HG03378 (cell line): ENCODE measurements at regions not wholly inside any gene's neighbourhood (a gene's known extent, or its start where the extent isn't known, plus 50 kb on each side); places are given as distances from the start of the nearest gene placed in this dataset.
"Not testable (repeated sequence)": the region's sequence is repeated elsewhere in the genome, so short reads cannot be mapped to it uniquely, and the experiment has no call there.

ENCODE experiments used
- ATAC-seq: cut with Tn5 transposase; IDR thresholded peaks from one replicate; pipeline ENCODE4 v1.9.1; 2021; ENCODE audit warnings: mild to moderate bottlenecking, moderate library complexity; ENCODE audit not compliant: unreplicated experiment

- ATAC-seq = no peak
These were observed 161.6 kb upstream of the RASGRP1 start for GRCh38 chr15:38726187-38726586.

- ATAC-seq = no peak
These were observed 168.7 kb upstream of the RASGRP1 start for GRCh38 chr15:38733331-38733730.

GRCh38 chr15:38740206-38740605, 175.6 kb upstream of the RASGRP1 start:
- no peak for ATAC-seq

- ATAC-seq = no peak
These were observed 178.5 kb upstream of the RASGRP1 start for GRCh38 chr15:38743147-38743546.

GRCh38 chr15:38745126-38745525, 180.5 kb upstream of the RASGRP1 start:
- ATAC-seq = no peak

- no peak for ATAC-seq
These were observed 181.0 kb upstream of the RASGRP1 start for GRCh38 chr15:38745626-38746025.

GRCh38 chr15:38746211-38746610, 181.6 kb upstream of the RASGRP1 start:
- ATAC-seq = no peak

- ATAC-seq = no peak
These were observed 184.1 kb upstream of the RASGRP1 start for GRCh38 chr15:38748710-38749109.

GRCh38 chr15:38750786-38751185, 186.2 kb upstream of the RASGRP1 start:
- no peak for ATAC-seq

GRCh38 chr15:38755718-38756117, 191.1 kb upstream of the RASGRP1 start:
- no peak for ATAC-seq

GRCh38 chr15:38756441-38756840, 191.8 kb upstream of the RASGRP1 start:
- no peak for ATAC-seq

- ATAC-seq = no peak
These were observed 193.4 kb upstream of the RASGRP1 start for GRCh38 chr15:38758043-38758442.

GRCh38 chr15:38761681-38762080, 197.1 kb upstream of the RASGRP1 start:
- no peak for ATAC-seq

- ATAC-seq = no peak
These were observed 204.4 kb upstream of the RASGRP1 start for GRCh38 chr15:38768970-38769369.

GRCh38 chr15:38769492-38769891, 204.9 kb upstream of the RASGRP1 start:
- no peak for ATAC-seq

GRCh38 chr15:38774076-38774475, 209.5 kb upstream of the RASGRP1 start:
- ATAC-seq = not testable (repeated sequence)

- no peak for ATAC-seq
These were observed 216.6 kb upstream of the RASGRP1 start for GRCh38 chr15:38781196-38781595.

- ATAC-seq = no peak
These were observed 217.5 kb upstream of the RASGRP1 start for GRCh38 chr15:38782156-38782555.

- no peak for ATAC-seq
These were observed 224.3 kb upstream of the RASGRP1 start for GRCh38 chr15:38788918-38789317.

GRCh38 chr15:38789566-38789965, 225.0 kb upstream of the RASGRP1 start:
- ATAC-seq = no peak

GRCh38 chr15:38793206-38793810, 228.7 kb upstream of the RASGRP1 start:
- ATAC-seq = no peak

- ATAC-seq = no peak
These were observed 231.0 kb upstream of the RASGRP1 start for GRCh38 chr15:38795471-38796245.

- no peak for ATAC-seq
These were observed 232.0 kb upstream of the RASGRP1 start for GRCh38 chr15:38796589-38796988.
